Mesenchymal stem cell (in vitro differentiated cells and primary cell): ENCODE measurements at regions not wholly inside any gene's neighbourhood (a gene's known extent, or its start where the extent isn't known, plus 50 kb on each side); places are given as distances from the start of the nearest gene placed in this dataset.

Source experiments
- DNase-seq: peaks from one replicate; pipeline ENCODE4 v3.0.0-alpha.2; 2013
- H2AFZ ChIP-seq: one replicate; pipeline ENCODE4 v1.6.1; 2013; ENCODE audit warnings: low read depth, mild to moderate bottlenecking, control low read depth, inconsistent platforms, low read length, moderate library complexity
- H2AK5ac ChIP-seq: 2 replicates; pipeline ENCODE4 v1.6.1; 2013; ENCODE audit warnings: low read length, moderate library complexity, mild to moderate bottlenecking, inconsistent platforms; ENCODE audit not compliant: severe bottlenecking
- H2BK120ac ChIP-seq: one replicate; pipeline ENCODE4 v1.6.1; 2013; ENCODE audit warnings: low read depth, mild to moderate bottlenecking, inconsistent platforms, low read length, moderate library complexity
- H2BK12ac ChIP-seq, 2 experiments: one replicate each; pipeline ENCODE4 v1.6.1; 2013; ENCODE audit warnings: inconsistent platforms in 2 of 2, low read length in 2 of 2, mild to moderate bottlenecking in 2 of 2, moderate library complexity in 2 of 2, control low read depth in 1 of 2
- H2BK15ac ChIP-seq: one replicate; pipeline ENCODE4 v1.6.1; 2013; ENCODE audit warnings: mild to moderate bottlenecking, low read depth, inconsistent platforms; ENCODE audit not compliant: poor library complexity, severe bottlenecking
- H2BK5ac ChIP-seq: 2 replicates; pipeline ENCODE4 v1.6.1; 2013; ENCODE audit warnings: low read depth, mild to moderate bottlenecking, low read length, control low read depth, inconsistent platforms; ENCODE audit not compliant: poor library complexity, severe bottlenecking
- H3K14ac ChIP-seq, 2 experiments: one replicate each; pipeline ENCODE4 v1.6.1; 2013; ENCODE audit warnings: inconsistent platforms in 2 of 2, low read length in 2 of 2, control low read depth in 1 of 2, mild to moderate bottlenecking in 1 of 2, moderate library complexity in 1 of 2
- H3K18ac ChIP-seq, 2 experiments: one replicate each; pipeline ENCODE4 v1.6.1; 2013; ENCODE audit warnings: inconsistent platforms in 2 of 2, low read length in 2 of 2, control low read depth in 1 of 2, low read depth in 1 of 2, mild to moderate bottlenecking in 1 of 2
- H3K23ac ChIP-seq, 2 experiments: one replicate each; pipeline ENCODE4 v1.6.1; 2013; ENCODE audit warnings: inconsistent platforms in 2 of 2, low read length in 2 of 2, mild to moderate bottlenecking in 2 of 2, moderate library complexity in 2 of 2, control low read depth in 1 of 2
- H3K27ac ChIP-seq: 2 replicates; pipeline ENCODE4 v1.5.1; 2013; ENCODE audit warnings: mild to moderate bottlenecking, moderate library complexity, low read length, control low read depth, inconsistent platforms; ENCODE audit not compliant: poor library complexity, severe bottlenecking
- H3K27me3 ChIP-seq, 2 experiments: 2 replicates each; pipeline versions ENCODE4 v1.6.1 to v1.7.0; 2013; ENCODE audit warnings: low read length in 2 of 2, mild to moderate bottlenecking in 2 of 2, moderate library complexity in 2 of 2, control low read depth in 1 of 2, inconsistent platforms in 1 of 2; ENCODE audit not compliant: control insufficient read depth in 1 of 2, insufficient read depth in 1 of 2
- H3K36me3 ChIP-seq, 2 experiments: 2 replicates each; pipeline versions ENCODE4 v1.6.1 to v1.7.0; 2013; ENCODE audit warnings: low read length in 2 of 2, control low read depth in 1 of 2, inconsistent platforms in 1 of 2, low read depth in 1 of 2, mild to moderate bottlenecking in 1 of 2; ENCODE audit not compliant: insufficient read depth in 2 of 2, control insufficient read depth in 1 of 2
- H3K4ac ChIP-seq, 2 experiments: one replicate each; pipeline ENCODE4 v1.6.1; 2013; ENCODE audit warnings: inconsistent platforms in 2 of 2, low read length in 2 of 2, mild to moderate bottlenecking in 2 of 2, moderate library complexity in 2 of 2, control low read depth in 1 of 2, low read depth in 1 of 2
- H3K4me1 ChIP-seq: 2 replicates; pipeline ENCODE4 v1.6.1; 2013; ENCODE audit warnings: low read depth, low read length, control low read depth; ENCODE audit not compliant: control insufficient read depth, insufficient read depth
- H3K4me2 ChIP-seq: 2 replicates; pipeline ENCODE4 v1.6.1; 2013; ENCODE audit warnings: low read length, mild to moderate bottlenecking, inconsistent platforms; ENCODE audit not compliant: poor library complexity, severe bottlenecking
- H3K4me3 ChIP-seq, 2 experiments: 2 replicates each; pipeline versions ENCODE4 v1.5.1 to v1.7.0; 2013; ENCODE audit warnings: low read length in 2 of 2, mild to moderate bottlenecking in 2 of 2, control low read depth in 1 of 2, low read depth in 1 of 2; ENCODE audit not compliant: insufficient read depth in 1 of 2
- H3K79me1 ChIP-seq: replicated peaks from 2 replicates; pipeline ENCODE4 v1.6.1; 2013; ENCODE audit warnings: mild to moderate bottlenecking, control low read depth, low read length, inconsistent platforms; ENCODE audit not compliant: poor library complexity, severe bottlenecking
- H3K9ac ChIP-seq: 2 replicates; pipeline ENCODE4 v1.7.0; 2013; ENCODE audit warnings: mild to moderate bottlenecking, low read length, moderate library complexity
- H3K9me3 ChIP-seq: 2 replicates; pipeline ENCODE4 v1.7.0; 2013; ENCODE audit warnings: mild to moderate bottlenecking, low read length; ENCODE audit not compliant: control insufficient read depth
- H4K8ac ChIP-seq: one replicate; pipeline ENCODE4 v1.6.1; 2013; ENCODE audit warnings: inconsistent platforms, mild to moderate bottlenecking, low read length, moderate library complexity
- H4K91ac ChIP-seq: one replicate; pipeline ENCODE4 v1.6.1; 2013; ENCODE audit warnings: mild to moderate bottlenecking, low read length, inconsistent platforms
- WGBS: methylation state at CpG from one replicate; pipeline ENCODE4 v1.1.7; 2013; ENCODE audit warnings: mixed read lengths; 5-methylcytosine and 5-hydroxymethylcytosine counted together

DNA sequence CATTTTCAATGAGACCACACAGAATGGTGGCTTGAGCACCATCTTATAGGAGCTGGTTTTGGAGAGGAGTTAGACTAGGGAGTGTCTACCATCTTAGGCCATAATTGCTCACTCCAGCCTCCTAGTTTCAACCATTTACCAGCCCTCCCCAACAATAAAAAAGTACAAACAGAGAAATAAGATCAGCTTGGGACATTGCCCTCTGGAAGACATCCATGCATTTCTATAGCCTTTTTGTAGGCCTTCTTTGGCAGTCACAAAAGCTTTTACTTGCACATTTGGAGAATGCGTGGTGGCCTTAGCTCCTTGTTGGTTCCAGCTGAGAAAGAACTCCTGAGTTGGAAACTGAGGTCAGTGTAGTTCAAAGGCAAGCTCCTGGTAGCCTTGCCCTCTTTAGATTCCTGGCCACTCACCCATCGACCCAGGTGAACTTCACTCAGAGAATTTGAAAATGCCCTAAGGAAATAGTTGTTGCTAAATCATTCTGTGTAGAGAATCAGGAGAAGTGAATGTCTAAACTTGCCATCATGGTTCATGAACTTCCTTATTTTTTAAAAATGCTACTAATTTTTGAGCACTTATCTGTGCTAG lies 301.7 kb upstream of the PROX1 start:
- no peak overlapping the region for H2BK15ac ChIP-seq
- H3K79me1 ChIP-seq = no peaks in the 10 kb centered on the region
- H3K36me3 ChIP-seq = no peaks in the 10 kb centered on the region
- H3K14ac ChIP-seq = no peak overlapping the region
- H3K4ac ChIP-seq = no peak overlapping the region
- no peak for DNase-seq
- no peaks in the 10 kb centered on the region for H3K27me3 ChIP-seq
- H2AK5ac ChIP-seq = no peak overlapping the region
- H3K23ac ChIP-seq = no peak overlapping the region
- no peaks in the 10 kb centered on the region for H3K4me1 ChIP-seq
- no peak overlapping the region for H3K27ac ChIP-seq
- no peak overlapping the region for H2BK120ac ChIP-seq
- H2BK12ac ChIP-seq = no peak overlapping the region
- no peak overlapping the region for H3K18ac ChIP-seq
- no peak overlapping the region for H3K4me2 ChIP-seq
- no peak overlapping the region for H4K8ac ChIP-seq
- WGBS = 68% methylated on average over 2 of the region's 2 CpGs
- H3K9ac ChIP-seq = no peak overlapping the region
- no peak overlapping the region for H3K4me3 ChIP-seq
- no peaks in the 10 kb centered on the region for H3K9me3 ChIP-seq
- H2BK5ac ChIP-seq = no peak overlapping the region
- no peak overlapping the region for H4K91ac ChIP-seq
- H2AFZ ChIP-seq = no peak overlapping the region

DNA sequence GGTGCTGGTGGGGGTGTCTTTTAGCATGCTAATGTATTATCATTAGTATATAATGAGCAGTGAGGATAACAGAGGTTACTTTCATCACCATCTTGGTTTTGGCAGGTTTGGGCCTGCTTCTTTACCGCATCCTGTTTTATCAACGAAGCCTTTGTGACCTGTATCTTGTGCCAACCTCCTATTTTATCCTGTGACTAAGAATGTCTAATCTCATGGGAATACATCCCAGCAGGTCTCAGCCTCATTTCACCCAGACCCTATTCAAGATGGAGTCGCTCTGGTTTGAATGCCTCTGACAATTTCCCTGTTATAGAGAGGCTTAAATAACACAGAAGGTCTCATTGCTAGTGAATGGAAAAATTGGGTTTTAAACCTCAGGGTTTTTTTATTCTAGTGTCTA lies 300.8 kb upstream of the PROX1 start:
- H3K4ac ChIP-seq = no peak overlapping the region
- H2BK15ac ChIP-seq = no peak overlapping the region
- no peak overlapping the region for H4K8ac ChIP-seq
- H2BK120ac ChIP-seq = no peak overlapping the region
- H3K27me3 ChIP-seq = no peaks in the 10 kb centered on the region
- no peak overlapping the region for H3K4me3 ChIP-seq
- H3K14ac ChIP-seq = no peak overlapping the region
- H2BK12ac ChIP-seq = no peak overlapping the region
- H3K23ac ChIP-seq = no peak overlapping the region
- H3K4me1 ChIP-seq = no peaks in the 10 kb centered on the region
- no peak overlapping the region for H4K91ac ChIP-seq
- no peak overlapping the region for H3K4me2 ChIP-seq
- H3K9me3 ChIP-seq = no peaks in the 10 kb centered on the region
- no peak overlapping the region for H3K9ac ChIP-seq
- no peaks in the 10 kb centered on the region for H3K36me3 ChIP-seq
- no peak overlapping the region for H3K27ac ChIP-seq
- H2AFZ ChIP-seq = no peak overlapping the region
- no peaks in the 10 kb centered on the region for H3K79me1 ChIP-seq
- no peak overlapping the region for H3K18ac ChIP-seq
- DNase-seq = no peak
- 71% methylated on average over 2 of the region's 3 CpGs for WGBS
- no peak overlapping the region for H2BK5ac ChIP-seq
- H2AK5ac ChIP-seq = no peak overlapping the region

DNA sequence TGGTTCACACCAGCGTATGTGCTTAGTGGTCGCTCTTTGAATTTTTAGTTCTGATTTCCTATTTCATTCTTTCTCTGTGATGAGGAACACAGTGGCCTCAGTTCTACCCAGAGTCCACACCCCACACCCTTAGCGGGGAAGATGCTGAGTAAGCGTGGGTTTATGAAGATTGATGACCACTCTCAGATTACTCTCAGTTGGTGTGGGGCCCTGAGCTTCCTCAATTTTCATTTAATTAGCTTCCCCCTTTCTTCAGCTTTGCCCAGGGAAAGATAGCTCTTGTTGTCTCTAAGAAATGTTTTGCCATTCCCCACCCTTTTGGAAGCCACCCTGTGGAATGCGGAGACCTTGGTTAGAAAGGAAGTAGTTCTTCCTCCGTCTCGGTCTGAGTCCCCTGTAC lies 299.9 kb upstream of the PROX1 start:
- Histone ChIP-seq H3K4me1 (peaks cover 1% of the 10 kb centered on the region), H3K14ac (no peak overlapping the region), H3K4me2 (no peak overlapping the region), H3K18ac (no peak overlapping the region), H4K8ac (no peak overlapping the region), H3K27me3 (no peaks in the 10 kb centered on the region), H2BK120ac (no peak overlapping the region), H3K23ac (no peak overlapping the region), H3K36me3 (no peaks in the 10 kb centered on the region), H2BK5ac (no peak overlapping the region), H3K27ac (no peak overlapping the region), H2BK15ac (no peak overlapping the region), H3K79me1 (no peaks in the 10 kb centered on the region), H2AK5ac (no peak overlapping the region), H3K4ac (no peak overlapping the region), H4K91ac (no peak overlapping the region), H3K9ac (no peak overlapping the region), H2BK12ac (no peak overlapping the region), H3K4me3 (no peak overlapping the region), H2AFZ (no peak overlapping the region), H3K9me3 (no peaks in the 10 kb centered on the region)
- WGBS = 86% methylated on average over 7 of the region's 7 CpGs
- no peak for DNase-seq

DNA sequence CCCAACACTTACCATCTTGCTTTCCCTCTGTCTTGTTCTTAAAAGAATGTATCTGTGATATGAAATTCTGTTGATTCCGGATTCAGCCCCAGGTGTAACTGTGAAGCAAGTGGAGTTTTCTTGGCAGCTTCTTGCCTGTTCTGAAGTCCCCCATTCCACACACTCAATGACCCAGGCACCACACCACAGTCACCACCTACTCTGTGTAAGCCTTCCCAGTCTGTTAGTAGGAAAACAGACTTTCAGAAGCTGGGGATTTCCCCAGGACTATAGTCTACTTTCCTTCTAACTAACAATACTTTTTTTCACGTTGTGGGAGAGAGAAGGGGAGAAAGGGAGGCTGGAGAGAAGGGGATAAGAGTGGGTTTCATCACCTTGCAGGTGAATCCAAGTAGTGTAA lies 299.1 kb upstream of the PROX1 start:
- Histone ChIP-seq H2BK15ac (no peak overlapping the region), H4K8ac (no peak overlapping the region), H3K79me1 (no peaks in the 10 kb centered on the region), H3K18ac (no peak overlapping the region), H3K14ac (no peak overlapping the region), H3K23ac (no peak overlapping the region), H2AFZ (no peak overlapping the region), H3K9me3 (no peaks in the 10 kb centered on the region), H2BK5ac (no peak overlapping the region), H3K9ac (no peak overlapping the region), H3K4me1 (peaks cover 1% of the 10 kb centered on the region), H3K4ac (no peak overlapping the region), H3K4me2 (no peak overlapping the region), H3K36me3 (no peaks in the 10 kb centered on the region), H4K91ac (no peak overlapping the region), H3K4me3 (no peak overlapping the region), H3K27me3 (no peaks in the 10 kb centered on the region), H3K27ac (no peak overlapping the region), H2AK5ac (no peak overlapping the region), H2BK12ac (no peak overlapping the region), H2BK120ac (no peak overlapping the region)
- DNase-seq = no peak
- WGBS = 46% methylated on average over 2 of the region's 2 CpGs
